Loucy (cell line): ENCODE measurements at regions not wholly inside any gene's neighbourhood (a gene's known extent, or its start where the extent isn't known, plus 50 kb on each side); places are given as distances from the start of the nearest gene placed in this dataset.
"Not testable (repeated sequence)": the region's sequence is repeated elsewhere in the genome, so short reads cannot be mapped to it uniquely, and the experiment has no call there.

ENCODE experiments used
- H2AFZ ChIP-seq: fragments of 200-600 bp; sonication (generic); 2 replicates; pipeline ENCODE4 v1.6.0; 2016; ENCODE audit warnings: antibody characterized with exemption, mild to moderate bottlenecking, low read length, moderate library complexity
- H3F3A ChIP-seq: fragments of 200-600 bp; 2 replicates; pipeline ENCODE4 v1.6.0; 2016; ENCODE audit warnings: antibody characterized with exemption, low read depth, mild to moderate bottlenecking
- H3K27me3 ChIP-seq: fragments of 200-600 bp; sonication (generic); 2 replicates; pipeline ENCODE4 v1.6.1; 2014; ENCODE audit warnings: low read length, mild to moderate bottlenecking; ENCODE audit not compliant: insufficient read depth, poor library complexity, severe bottlenecking
- H3K36me3 ChIP-seq: fragments of 200-600 bp; sonication (generic); 2 replicates; pipeline ENCODE4 v1.6.1; 2016; ENCODE audit warnings: low read length; ENCODE audit not compliant: insufficient read depth
- H3K4me1 ChIP-seq: fragments of 200-600 bp; sonication (generic); 2 replicates; pipeline ENCODE4 v1.5.1; 2014; ENCODE audit warnings: low read length, mild to moderate bottlenecking; ENCODE audit not compliant: insufficient read depth, poor library complexity, severe bottlenecking
- H3K4me2 ChIP-seq: fragments of 200-600 bp; sonication (generic); 2 replicates; pipeline ENCODE4 v1.6.0; 2014; ENCODE audit warnings: antibody characterized with exemption, low read length, low read depth, mild to moderate bottlenecking; ENCODE audit not compliant: poor library complexity, severe bottlenecking
- H3K4me3 ChIP-seq: fragments of 200-600 bp; sonication (generic); 2 replicates; pipeline ENCODE4 v1.5.1; 2014; ENCODE audit warnings: low read length, mild to moderate bottlenecking, mixed read lengths; ENCODE audit not compliant: poor library complexity, severe bottlenecking
- H3K79me2 ChIP-seq: fragments of 200-600 bp; sonication (generic); 2 replicates; pipeline ENCODE4 v1.6.1; 2014; ENCODE audit warnings: low read length; ENCODE audit not compliant: insufficient read depth
- H3K9ac ChIP-seq: fragments of 200-600 bp; sonication (generic); 2 replicates; pipeline ENCODE4 v1.6.0; 2014; ENCODE audit warnings: mild to moderate bottlenecking, low read depth, low read length, moderate library complexity; ENCODE audit not compliant: poor library complexity, severe bottlenecking
- H3K9me2 ChIP-seq: fragments of 200-600 bp; sonication (generic); replicated peaks from 2 replicates; pipeline ENCODE4 v1.6.1; 2016; ENCODE audit warnings: low read depth, low read length, mixed read lengths
- H3K9me3 ChIP-seq: fragments of 200-600 bp; sonication (generic); 2 replicates; pipeline ENCODE4 v1.6.1; 2014; ENCODE audit warnings: mild to moderate bottlenecking, antibody characterized with exemption, low read length, low read depth; ENCODE audit not compliant: insufficient read depth
- H4K20me1 ChIP-seq: fragments of 200-600 bp; sonication (generic); 2 replicates; pipeline ENCODE4 v1.6.0; 2014; ENCODE audit warnings: antibody characterized with exemption, low read length, mild to moderate bottlenecking; ENCODE audit not compliant: insufficient read depth, poor library complexity, severe bottlenecking
- EZH2phosphoT487 ChIP-seq: fragments of 200-600 bp; IDR thresholded peaks from 2 replicates; pipeline ENCODE4 v1.6.1; 2018; ENCODE audit warnings: antibody characterized with exemption, mild to moderate bottlenecking, moderate library complexity, borderline replicate concordance
- TF ChIP-seq, protein P1 (sequence below): fragments of 200-600 bp; sonication (generic); conservative IDR thresholded peaks from 2 replicates; pipeline ENCODE4 v1.5.1; 2014; ENCODE audit warnings: mild to moderate bottlenecking, antibody characterized with exemption, low read length

DNA sequence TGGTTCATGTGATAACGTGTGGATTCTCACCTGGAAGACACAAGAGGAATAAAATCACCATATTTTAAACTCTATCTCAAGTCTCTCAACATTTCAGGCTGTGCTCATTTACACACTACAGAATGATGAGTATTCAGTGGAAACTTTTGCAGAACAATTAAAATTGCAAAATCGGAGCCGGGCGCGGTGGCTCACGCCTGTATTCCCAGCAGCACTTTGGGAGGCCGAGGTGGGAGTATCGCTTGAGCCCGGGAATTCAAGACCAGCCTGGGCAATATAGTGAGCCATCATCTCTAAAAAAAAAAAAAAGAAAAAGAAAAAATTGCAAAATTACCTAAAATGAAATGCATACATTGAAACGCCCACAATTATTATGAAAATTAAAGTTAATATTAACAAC, 825.9 kb downstream of the KCNJ18 start:
- no peak overlapping the region for H2AFZ ChIP-seq
- no peak overlapping the region for H3K4me3 ChIP-seq
- no peaks in the 10 kb centered on the region for H3K4me1 ChIP-seq
- H3K9me3 ChIP-seq: no peaks in the 10 kb centered on the region; the same call in 1 of the 2 replicates
- no peaks in the 10 kb centered on the region for H3K79me2 ChIP-seq
- H3F3A ChIP-seq: no peaks in the 10 kb centered on the region
- H3K9me2 ChIP-seq: no peaks in the 10 kb centered on the region
- no peak overlapping the region for H3K9ac ChIP-seq
- TF ChIP-seq, protein P1, sequence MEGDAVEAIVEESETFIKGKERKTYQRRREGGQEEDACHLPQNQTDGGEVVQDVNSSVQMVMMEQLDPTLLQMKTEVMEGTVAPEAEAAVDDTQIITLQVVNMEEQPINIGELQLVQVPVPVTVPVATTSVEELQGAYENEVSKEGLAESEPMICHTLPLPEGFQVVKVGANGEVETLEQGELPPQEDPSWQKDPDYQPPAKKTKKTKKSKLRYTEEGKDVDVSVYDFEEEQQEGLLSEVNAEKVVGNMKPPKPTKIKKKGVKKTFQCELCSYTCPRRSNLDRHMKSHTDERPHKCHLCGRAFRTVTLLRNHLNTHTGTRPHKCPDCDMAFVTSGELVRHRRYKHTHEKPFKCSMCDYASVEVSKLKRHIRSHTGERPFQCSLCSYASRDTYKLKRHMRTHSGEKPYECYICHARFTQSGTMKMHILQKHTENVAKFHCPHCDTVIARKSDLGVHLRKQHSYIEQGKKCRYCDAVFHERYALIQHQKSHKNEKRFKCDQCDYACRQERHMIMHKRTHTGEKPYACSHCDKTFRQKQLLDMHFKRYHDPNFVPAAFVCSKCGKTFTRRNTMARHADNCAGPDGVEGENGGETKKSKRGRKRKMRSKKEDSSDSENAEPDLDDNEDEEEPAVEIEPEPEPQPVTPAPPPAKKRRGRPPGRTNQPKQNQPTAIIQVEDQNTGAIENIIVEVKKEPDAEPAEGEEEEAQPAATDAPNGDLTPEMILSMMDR: no peak
- no peak for TF ChIP-seq EZH2phosphoT487
- H3K27me3 ChIP-seq: no peaks in the 10 kb centered on the region
- no peak overlapping the region for H3K4me2 ChIP-seq
- no peaks in the 10 kb centered on the region for H3K36me3 ChIP-seq
- no peaks in the 10 kb centered on the region for H4K20me1 ChIP-seq

DNA sequence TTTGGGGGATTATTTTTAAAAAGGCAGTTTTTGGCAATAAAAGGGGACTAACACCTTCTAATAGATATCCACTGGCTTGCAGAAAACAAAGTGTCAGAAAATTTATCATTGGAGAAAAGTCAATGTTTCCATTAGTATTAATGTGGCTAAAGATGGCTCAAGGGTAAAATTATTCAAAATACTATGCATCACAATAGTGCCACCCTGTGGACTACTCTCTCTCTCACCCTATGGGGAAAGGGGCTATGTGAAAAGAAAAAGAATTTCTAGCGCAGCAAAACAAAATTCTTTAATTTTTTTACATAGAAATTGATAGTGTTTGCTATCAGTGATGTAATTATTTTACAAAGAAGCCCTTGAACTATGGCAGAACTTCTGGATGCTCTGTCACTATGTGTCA, 856.5 kb downstream of the KCNJ18 start:
- not testable (repeated sequence) for H3K4me1 ChIP-seq, H4K20me1 ChIP-seq, H3K4me2 ChIP-seq, H3K9ac ChIP-seq, H3K4me3 ChIP-seq, H3K9me3 ChIP-seq, H2AFZ ChIP-seq, H3K9me2 ChIP-seq, H3F3A ChIP-seq, H3K79me2 ChIP-seq, H3K36me3 ChIP-seq, H3K27me3 ChIP-seq

DNA sequence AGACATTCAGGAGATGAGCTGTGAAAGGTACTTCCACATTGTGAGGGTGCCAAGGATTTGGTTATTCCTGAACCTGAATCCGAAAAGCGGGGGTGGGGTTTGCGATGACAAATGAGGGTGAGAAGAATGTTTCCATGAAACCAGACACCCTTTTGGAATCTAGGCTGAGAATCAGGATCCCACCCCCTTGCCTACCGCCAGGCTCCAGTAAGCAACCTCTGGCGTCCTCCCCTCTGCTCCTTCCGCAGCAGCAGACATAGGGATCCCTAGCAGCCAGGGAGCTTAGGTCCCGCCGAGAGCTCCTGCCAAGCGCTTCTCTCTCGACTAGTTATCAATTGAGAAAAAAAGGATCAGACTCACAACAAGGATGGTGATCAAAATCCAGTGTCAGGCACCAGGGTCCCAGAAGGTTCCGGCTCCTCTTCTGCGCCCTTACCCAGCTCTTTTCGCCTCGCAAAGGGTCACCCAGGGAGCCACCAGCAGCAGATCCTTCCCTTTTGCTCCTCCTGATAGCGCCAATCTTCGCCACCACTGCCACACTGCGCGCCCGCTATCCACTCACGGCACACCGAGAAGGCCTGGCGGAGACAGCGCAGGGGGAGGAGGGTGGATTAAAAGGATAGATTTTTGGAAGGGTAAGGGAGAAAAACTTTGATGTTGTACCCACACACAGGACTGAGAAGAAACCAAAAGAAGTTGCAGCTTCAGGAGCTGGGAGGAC, 859.5 kb downstream of the KCNJ18 start:
- H3K79me2 ChIP-seq, H3K27me3 ChIP-seq, H4K20me1 ChIP-seq, H3K4me3 ChIP-seq, H3F3A ChIP-seq, H3K36me3 ChIP-seq, H3K9ac ChIP-seq, H3K4me1 ChIP-seq, H3K4me2 ChIP-seq, H2AFZ ChIP-seq, H3K9me3 ChIP-seq, H3K9me2 ChIP-seq: not testable (repeated sequence)

DNA sequence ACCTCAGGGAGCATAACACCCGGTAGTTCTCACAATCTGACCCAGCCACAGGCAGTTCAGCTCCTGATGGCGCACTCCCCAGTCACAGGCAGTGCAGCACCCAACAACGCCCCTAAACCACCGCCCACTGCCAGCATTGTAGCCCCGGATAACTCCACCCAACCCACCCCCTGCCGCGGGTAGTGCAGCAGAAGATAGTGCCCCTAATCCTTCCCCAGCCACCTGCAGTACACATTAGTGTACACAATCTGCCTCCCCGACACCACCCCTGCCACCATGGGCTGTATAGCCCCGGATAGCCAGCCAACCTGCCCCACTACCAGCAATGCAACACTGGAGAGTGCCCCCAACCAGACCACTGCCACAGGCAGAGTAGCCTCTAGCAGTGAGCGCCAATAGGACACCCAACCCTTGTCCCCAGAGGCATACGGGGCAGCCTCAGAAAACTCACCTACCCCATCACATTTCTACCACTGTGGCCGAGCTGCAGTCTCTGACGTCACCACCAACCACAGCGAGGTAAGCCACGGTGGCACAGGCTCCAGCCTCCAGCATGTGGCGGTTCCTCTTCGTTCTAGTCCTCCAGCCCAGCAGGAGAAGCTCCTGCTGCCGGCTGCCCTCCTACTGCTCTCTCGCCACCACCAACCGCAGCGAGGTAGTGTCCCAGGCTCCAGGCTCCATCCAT, 877.3 kb downstream of the KCNJ18 start:
- H3K4me3 ChIP-seq: no peak overlapping the region
- no peaks in the 10 kb centered on the region for H3K9me3 ChIP-seq
- H3K79me2 ChIP-seq: no peaks in the 10 kb centered on the region
- H3K4me2 ChIP-seq: no peak overlapping the region
- no peaks in the 10 kb centered on the region for H3F3A ChIP-seq
- H4K20me1 ChIP-seq: no peaks in the 10 kb centered on the region
- no peak overlapping the region for H2AFZ ChIP-seq
- H3K36me3 ChIP-seq: no peaks in the 10 kb centered on the region
- no peaks in the 10 kb centered on the region for H3K27me3 ChIP-seq
- H3K9me2 ChIP-seq: no peaks in the 10 kb centered on the region
- TF ChIP-seq, protein P1: no peak
- no peak for TF ChIP-seq EZH2phosphoT487
- H3K9ac ChIP-seq: no peak overlapping the region
- no peaks in the 10 kb centered on the region for H3K4me1 ChIP-seq
